ENCODE measurements at regions not wholly inside any gene's neighbourhood (a gene's known extent, or its start where the extent isn't known, plus 50 kb on each side); places are given as distances from the start of the nearest gene placed in this dataset.

DNA sequence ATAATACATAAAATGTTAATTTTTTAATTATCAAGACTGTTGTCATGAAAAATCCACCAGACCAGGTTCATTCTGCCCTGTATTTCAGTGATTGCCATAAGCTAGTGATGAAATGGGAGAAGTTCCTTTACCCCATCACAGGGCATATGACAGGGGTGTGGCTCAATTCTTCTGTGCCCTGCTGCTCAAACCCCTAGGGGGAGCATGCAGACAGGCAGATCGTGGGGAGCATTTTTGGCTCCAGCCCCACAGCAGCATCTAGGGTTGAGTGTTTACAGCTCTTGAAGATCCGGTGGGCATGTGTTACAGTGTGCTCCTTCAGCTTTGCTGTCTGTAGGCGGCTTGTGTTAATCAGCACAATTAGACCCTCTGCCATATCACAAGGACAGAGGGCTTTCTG, 700.7 kb downstream of the PCDH18 start:
- intact Hi-C loops (cut with micrococcal nuclease) (no loop called here), in situ Hi-C loops (cut with MboI; ENCODE audit: low sequenced_read_pairs) (no loop called here), dilution Hi-C loops (cut with HindIII; ENCODE audit: low sequenced_read_pairs, unreplicated experiment) (no loop called here)
- no TSS peak for BruUV-seq (replicated peaks)
- ChIA-PET CTCF (no interaction called here), POLR2A (ENCODE audit: unreplicated experiment) (no interaction called here)
- H3K4me1 ChIP-seq (ENCODE audit: control insufficient read depth, insufficient read depth, low read length), result no peaks in the 10 kb centered on the region
- no peak overlapping the region for H2AK9ac ChIP-seq (replicated peaks; ENCODE audit: low read depth, low read length, poor library complexity)
- no peak overlapping the region for H3K9ac ChIP-seq (ENCODE audit: low read depth, low read length)
- H3K9me3 ChIP-seq (ENCODE audit: control insufficient read depth, insufficient read depth, low read length), result no peaks in the 10 kb centered on the region
- H3K14ac ChIP-seq (replicated peaks; ENCODE audit: low read depth, low read length), result no peak overlapping the region
- WGBS, 2 experiments (ENCODE audit: extremely low coverage in 2 of 2, insufficient read length in 1 of 2), result 60% methylated on average over 1 of the region's 3 CpGs; no CpG with 5 or more reads in 1 of the 2 experiments
- no peak overlapping the region for H2BK120ac ChIP-seq (ENCODE audit: low read depth, low read length)
- no peak overlapping the region for H4K5ac ChIP-seq (ENCODE audit: low read depth, low read length)
- DNase-seq (no peak), ATAC-seq (ENCODE audit: low read depth) (no peak)
- H3K4me2 ChIP-seq (ENCODE audit: low read depth, low read length), result no peak overlapping the region
- no peak overlapping the region for H2BK5ac ChIP-seq (ENCODE audit: low read depth, low read length, poor library complexity, severe bottlenecking)
- H3K18ac ChIP-seq (ENCODE audit: low read depth, low read length), result no peak overlapping the region
- no peak overlapping the region for H4K8ac ChIP-seq (ENCODE audit: low read depth in 2 of 2, low read length in 2 of 2)
- no peak overlapping the region for H3K23ac ChIP-seq (ENCODE audit: low read depth, low read length)
- H3K79me1 ChIP-seq (ENCODE audit: low read depth in 1 of 2, low read length in 2 of 2), result no peaks in the 10 kb centered on the region
- H4K91ac ChIP-seq (ENCODE audit: insufficient read depth, low read depth, low read length), result no peak overlapping the region
- no peak overlapping the region for H2BK15ac ChIP-seq (ENCODE audit: low read depth, low read length)
- TF ChIP-seq CEBPB (IDR thresholded peaks at IDR 0.05; ENCODE audit: low read depth, low read length) (no peak), MAFK (IDR thresholded peaks at IDR 0.05; ENCODE audit: low read depth, low read length) (no peak), NFE2L2 (IDR thresholded peaks at IDR 0.05; ENCODE audit: low read depth, low read length) (no peak), POLR2A (IDR thresholded peaks at IDR 0.05; ENCODE audit: low read depth, low read length) (no peak), SMC3 (IDR thresholded peaks at IDR 0.05; ENCODE audit: low read depth, low read length) (no peak), MXI1 (IDR thresholded peaks at IDR 0.05; ENCODE audit: borderline replicate concordance, low read depth, low read length) (no peak), CTCF (conservative IDR thresholded peaks at IDR 0.05; ENCODE audit: low read depth, low read length) (no peak), RFX5 (IDR thresholded peaks at IDR 0.05; ENCODE audit: low read depth, low read length) (no peak)
- TF ChIP-seq, protein P1, sequence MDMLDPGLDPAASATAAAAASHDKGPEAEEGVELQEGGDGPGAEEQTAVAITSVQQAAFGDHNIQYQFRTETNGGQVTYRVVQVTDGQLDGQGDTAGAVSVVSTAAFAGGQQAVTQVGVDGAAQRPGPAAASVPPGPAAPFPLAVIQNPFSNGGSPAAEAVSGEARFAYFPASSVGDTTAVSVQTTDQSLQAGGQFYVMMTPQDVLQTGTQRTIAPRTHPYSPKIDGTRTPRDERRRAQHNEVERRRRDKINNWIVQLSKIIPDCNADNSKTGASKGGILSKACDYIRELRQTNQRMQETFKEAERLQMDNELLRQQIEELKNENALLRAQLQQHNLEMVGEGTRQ (IDR thresholded peaks at IDR 0.05; ENCODE audit: low read depth, low read length), result no peak
- H2BK20ac ChIP-seq (ENCODE audit: low read depth, low read length), result no peak overlapping the region
- no peak overlapping the region for H3K56ac ChIP-seq (ENCODE audit: extremely low read depth, insufficient read depth, low read length)
- H3K4ac ChIP-seq (ENCODE audit: low read depth, low read length), result no peak overlapping the region
- no peak overlapping the region for H2AFZ ChIP-seq (replicated peaks; ENCODE audit: low read length, poor library complexity)
- H4K20me1 ChIP-seq (ENCODE audit: insufficient read depth, low read length), result no peaks in the 10 kb centered on the region
- no peak overlapping the region for H3K27ac ChIP-seq (ENCODE audit: insufficient read depth, low read length)
- H3K27me3 ChIP-seq (ENCODE audit: control insufficient read depth, insufficient read depth, low read length), result no peaks in the 10 kb centered on the region
- no peaks in the 10 kb centered on the region for H3K36me3 ChIP-seq (ENCODE audit: control insufficient read depth, insufficient read depth, low read length)
- no peak overlapping the region for H3K4me3 ChIP-seq (ENCODE audit: insufficient read depth, low read depth, low read length)
- no peaks in the 10 kb centered on the region for H3K9me1 ChIP-seq (ENCODE audit: insufficient read depth, low read length)
- H2AK5ac ChIP-seq (ENCODE audit: low read depth, low read length), result no peak overlapping the region

Measured in IMR-90 (cell line).